GM19324 (cell line): ENCODE measurements at regions not wholly inside any gene's neighbourhood (a gene's known extent, or its start where the extent isn't known, plus 50 kb on each side); places are given as distances from the start of the nearest gene placed in this dataset.
"Not testable (repeated sequence)": the region's sequence is repeated elsewhere in the genome, so short reads cannot be mapped to it uniquely, and the experiment has no call there.

Source experiments
- ATAC-seq: cut with Tn5 transposase; IDR thresholded peaks from one replicate; pipeline ENCODE4 v1.9.1; 2021; ENCODE audit warnings: mild to moderate bottlenecking, moderate library complexity; ENCODE audit not compliant: unreplicated experiment, low FRiP score

GRCh38 chr11:13128354-13128753, 119.2 kb downstream of the RASSF10 start:
- ATAC-seq = no peak

- no peak for ATAC-seq
Observed at GRCh38 chr11:13134066-13134465, 125.0 kb downstream of the RASSF10 start.

GRCh38 chr11:13134886-13135285, 125.8 kb downstream of the RASSF10 start:
- no peak for ATAC-seq

- ATAC-seq = no peak
Observed at GRCh38 chr11:13135385-13136271, 126.5 kb downstream of the RASSF10 start.

- no peak for ATAC-seq
Observed at GRCh38 chr11:13136272-13136596, 127.1 kb downstream of the RASSF10 start.

- no peak for ATAC-seq
Observed at GRCh38 chr11:13137844-13138301, 128.8 kb downstream of the RASSF10 start.

- ATAC-seq = not testable (repeated sequence)
Observed at GRCh38 chr11:13139085-13139484, 130.0 kb downstream of the RASSF10 start.

GRCh38 chr11:13140028-13140870, 131.1 kb downstream of the RASSF10 start:
- peak; percentile 70 for ATAC-seq

GRCh38 chr11:13140873-13141655, 131.9 kb downstream of the RASSF10 start:
- peak; percentile 17 for ATAC-seq

GRCh38 chr11:13141731-13142709, 132.9 kb downstream of the RASSF10 start:
- ATAC-seq = no peak

GRCh38 chr11:13143486-13144297, 133.9 kb upstream of the BMAL1 start:
- no peak for ATAC-seq

GRCh38 chr11:13145461-13145860, 132.1 kb upstream of the BMAL1 start:
- no peak for ATAC-seq

- no peak for ATAC-seq
Observed at GRCh38 chr11:13149991-13150390, 127.6 kb upstream of the BMAL1 start.

GRCh38 chr11:13150487-13150886, 127.1 kb upstream of the BMAL1 start:
- ATAC-seq = no peak

- no peak for ATAC-seq
Observed at GRCh38 chr11:13152264-13152663, 125.3 kb upstream of the BMAL1 start.

- no peak for ATAC-seq
Observed at GRCh38 chr11:13152736-13153541, 124.7 kb upstream of the BMAL1 start.

GRCh38 chr11:13154374-13154773, 123.2 kb upstream of the BMAL1 start:
- ATAC-seq = not testable (repeated sequence)

GRCh38 chr11:13160346-13160745, 117.2 kb upstream of the BMAL1 start:
- no peak for ATAC-seq
